Activated CD4-positive, alpha-beta T cell treated with anti-CD3 and anti-CD28 coated beads for 24 hours (primary cell): ENCODE measurements at regions not wholly inside any gene's neighbourhood (a gene's known extent, or its start where the extent isn't known, plus 50 kb on each side); places are given as distances from the start of the nearest gene placed in this dataset.
"Not testable (repeated sequence)": the region's sequence is repeated elsewhere in the genome, so short reads cannot be mapped to it uniquely, and the experiment has no call there.

Source experiments
- DNase-seq, 2 donors: peaks; one replicate each; pipeline ENCODE4 v3.0.0-alpha.2; 2020; ENCODE audit warnings: low read depth in 2 of 2

GRCh38 chr7:42722198-42722597 lies 189.7 kb downstream of the C7orf25 start:
- no peak for DNase-seq

DNA sequence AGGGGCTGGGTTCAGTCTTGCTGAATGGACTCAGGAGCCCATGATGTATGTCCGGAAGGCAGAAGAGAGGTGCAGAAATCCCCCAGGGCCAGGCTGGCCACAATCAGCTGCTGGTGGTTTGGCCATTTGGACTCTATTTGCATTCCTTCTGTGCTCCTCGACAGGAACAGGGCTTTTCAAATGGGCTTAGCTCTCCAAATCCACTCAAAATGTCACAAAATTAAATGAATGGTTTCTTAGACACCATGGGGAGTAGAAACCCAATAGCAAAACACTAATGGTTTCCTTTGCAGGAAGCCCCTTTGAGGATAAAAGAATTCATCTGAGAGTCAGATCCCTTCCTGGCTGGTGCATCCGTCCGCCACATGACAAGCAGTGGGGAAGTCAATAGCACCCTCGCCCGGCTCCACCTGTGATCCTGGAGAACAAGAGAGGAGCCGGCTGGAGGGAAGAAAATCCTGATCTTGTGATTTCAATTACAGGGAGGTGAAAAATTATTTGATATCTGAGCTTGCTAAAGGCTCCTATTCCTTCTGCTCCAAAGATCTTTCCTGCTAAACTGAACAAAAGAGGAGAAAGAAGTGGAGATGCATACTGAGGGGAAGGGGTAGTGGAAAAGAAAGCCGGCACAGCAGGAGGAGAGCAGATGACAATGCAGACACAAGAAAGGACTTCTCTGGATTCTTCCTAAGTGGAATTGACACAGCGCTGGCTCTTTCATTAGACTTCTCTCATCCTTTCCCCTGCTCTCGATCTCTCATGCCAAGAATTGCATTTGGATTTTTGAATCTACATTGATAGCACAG lies 190.7 kb downstream of the C7orf25 start:
- DNase-seq, result no peak

GRCh38 chr7:42720012-42720411 lies 191.9 kb downstream of the C7orf25 start:
- DNase-seq, result no peak

- DNase-seq, result not testable (repeated sequence)
Measured at GRCh38 chr7:42718466-42718865, 193.4 kb downstream of the C7orf25 start.

GRCh38 chr7:42714356-42714755 lies 197.5 kb downstream of the C7orf25 start:
- no peak for DNase-seq

- DNase-seq, result no peak
Measured at GRCh38 chr7:42709284-42709683, 202.6 kb downstream of the C7orf25 start.

GRCh38 chr7:42704710-42705109 lies 207.2 kb downstream of the C7orf25 start:
- DNase-seq, result no peak

DNA sequence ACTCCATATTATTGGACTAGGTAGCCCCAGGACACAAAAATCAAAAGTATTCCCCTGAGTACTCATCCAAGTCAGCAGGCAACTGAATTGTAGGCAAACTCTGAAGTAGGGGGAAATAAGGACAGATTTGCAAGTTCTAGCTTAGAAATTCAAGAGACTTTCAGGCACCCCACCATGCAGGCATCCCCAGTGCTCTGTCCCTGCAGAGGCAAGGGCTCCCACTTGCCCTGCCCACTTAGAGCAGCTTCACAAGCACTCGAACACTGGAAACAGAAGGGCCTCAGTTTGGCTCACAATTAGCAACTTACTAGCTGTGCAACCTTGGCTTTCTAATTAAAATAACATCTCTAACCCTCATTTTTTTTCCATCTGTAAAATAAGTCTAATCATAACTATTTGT lies 209.2 kb downstream of the C7orf25 start:
- no peak for DNase-seq

DNA sequence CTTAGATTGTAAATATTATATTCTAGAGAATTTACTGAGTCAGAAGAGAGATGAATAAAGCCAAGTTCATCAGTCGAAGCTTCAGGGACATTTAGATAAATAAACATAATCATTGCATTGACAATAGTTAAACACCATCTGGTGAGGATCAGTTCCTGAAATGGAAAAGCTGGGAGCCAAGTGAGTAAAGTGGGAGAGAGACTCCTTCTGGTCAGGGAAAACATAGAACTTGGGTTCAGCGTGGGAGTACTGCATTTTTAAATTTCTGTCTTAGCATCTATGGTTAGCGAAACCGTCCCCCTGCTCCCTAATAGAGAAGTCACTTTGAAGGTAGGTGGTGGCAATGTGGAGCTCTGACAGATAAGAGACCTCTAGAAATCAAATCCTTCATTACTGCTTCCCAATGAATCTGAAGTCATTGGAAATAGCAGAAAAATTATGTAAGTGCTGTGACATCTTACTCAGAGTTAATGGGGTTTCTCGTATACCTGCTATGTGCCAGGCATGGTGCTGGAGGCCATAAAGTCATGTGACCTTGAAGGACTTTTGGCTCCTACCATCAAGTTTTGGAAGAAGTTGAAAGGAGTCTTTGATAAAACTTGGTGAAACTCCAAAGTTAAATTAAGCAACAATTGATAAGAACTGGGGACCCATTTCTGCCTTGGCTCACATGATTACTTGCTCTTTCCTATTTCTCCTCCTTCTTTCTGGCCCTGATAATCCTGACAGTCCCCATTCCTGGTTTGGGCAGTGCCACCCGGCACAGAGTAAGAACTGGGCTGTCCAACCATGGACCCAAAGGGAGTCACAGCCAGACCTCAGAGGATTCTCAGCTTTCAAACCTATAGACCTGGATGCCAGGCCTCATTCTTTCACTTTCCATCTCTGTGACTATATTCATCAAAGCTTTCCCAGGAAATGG lies 211.2 kb downstream of the C7orf25 start:
- no peak for DNase-seq

DNA sequence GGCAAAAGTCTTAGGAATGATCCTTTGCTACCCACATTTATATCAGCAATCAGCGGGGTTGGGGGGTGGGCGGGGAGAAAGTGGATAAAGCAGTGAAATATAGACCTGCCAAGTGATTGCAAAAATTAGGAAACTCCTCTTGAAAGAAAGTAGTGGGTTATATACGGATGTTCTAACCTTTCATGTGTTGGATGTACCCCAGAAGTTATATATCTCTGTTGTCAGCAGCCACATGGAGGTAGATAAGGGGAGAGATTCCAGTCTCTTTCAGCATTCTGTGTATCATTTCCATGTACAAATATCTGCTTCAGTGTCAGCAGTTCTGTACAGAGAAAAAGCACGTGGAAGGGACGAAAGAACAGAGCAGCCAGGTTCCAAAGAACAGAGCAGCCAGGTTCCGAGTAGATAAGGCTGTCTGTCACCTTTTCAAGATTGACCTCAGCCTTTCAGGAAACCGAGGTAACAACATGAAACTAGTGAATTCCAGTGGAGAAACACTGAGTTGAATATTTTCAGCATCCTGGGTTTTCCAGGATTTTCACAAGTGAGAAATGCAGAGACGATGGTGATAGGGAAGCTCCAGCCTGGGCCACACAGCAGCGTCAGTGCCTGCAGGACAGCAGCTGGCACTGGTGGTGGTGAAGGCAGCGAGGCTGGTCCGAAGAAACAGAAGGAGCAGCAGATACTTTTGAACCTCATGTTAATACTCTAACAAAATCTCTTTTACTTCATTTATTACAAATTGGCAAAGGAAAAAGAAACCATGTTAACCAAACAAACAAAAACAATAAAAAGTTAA lies 212.3 kb downstream of the C7orf25 start:
- DNase-seq, result no peak

DNA sequence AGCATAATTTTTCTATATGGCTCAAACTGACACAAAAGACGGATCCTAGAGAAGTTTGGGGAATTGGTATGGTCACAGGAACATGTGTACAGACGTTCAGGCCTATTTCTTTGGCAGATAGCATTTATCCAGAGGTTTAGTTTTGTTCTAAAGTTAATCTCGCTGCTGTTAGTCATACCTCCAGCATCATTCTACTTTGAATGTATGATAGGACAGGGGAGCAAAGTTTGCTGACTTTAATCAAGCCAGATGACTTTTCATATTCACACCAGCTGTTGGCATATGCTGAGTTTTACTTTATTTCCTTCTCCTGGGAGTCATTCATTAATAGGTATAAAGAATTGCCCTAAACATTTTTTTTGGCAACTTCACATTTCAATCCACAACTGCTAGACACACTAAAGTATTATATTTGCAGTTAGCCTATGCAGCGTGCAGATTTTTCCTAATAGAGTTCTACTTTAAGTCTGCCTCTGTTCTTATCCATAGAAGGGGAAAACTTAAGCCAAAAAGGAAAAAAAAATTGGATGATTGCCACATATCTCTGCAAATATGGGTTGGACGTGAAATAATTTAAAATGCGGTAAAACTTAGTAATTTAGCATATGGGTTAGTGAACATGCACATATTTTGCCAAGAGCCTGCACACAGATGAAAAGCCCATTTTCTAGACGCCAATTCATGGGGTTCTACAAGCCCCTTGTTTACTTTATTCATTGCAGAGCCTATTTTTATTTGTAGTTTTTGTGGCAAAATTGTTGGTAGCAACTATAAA lies 213.1 kb downstream of the C7orf25 start:
- no peak for DNase-seq

GRCh38 chr7:42694894-42695507 lies 216.9 kb downstream of the C7orf25 start:
- DNase-seq, result no peak

- no peak for DNase-seq
Measured at GRCh38 chr7:42693722-42694121, 218.1 kb downstream of the C7orf25 start.

- no peak for DNase-seq
Measured at GRCh38 chr7:42692621-42693020, 219.2 kb downstream of the C7orf25 start.

- no peak for DNase-seq
Measured at GRCh38 chr7:42690794-42691639, 220.9 kb downstream of the C7orf25 start.

DNA sequence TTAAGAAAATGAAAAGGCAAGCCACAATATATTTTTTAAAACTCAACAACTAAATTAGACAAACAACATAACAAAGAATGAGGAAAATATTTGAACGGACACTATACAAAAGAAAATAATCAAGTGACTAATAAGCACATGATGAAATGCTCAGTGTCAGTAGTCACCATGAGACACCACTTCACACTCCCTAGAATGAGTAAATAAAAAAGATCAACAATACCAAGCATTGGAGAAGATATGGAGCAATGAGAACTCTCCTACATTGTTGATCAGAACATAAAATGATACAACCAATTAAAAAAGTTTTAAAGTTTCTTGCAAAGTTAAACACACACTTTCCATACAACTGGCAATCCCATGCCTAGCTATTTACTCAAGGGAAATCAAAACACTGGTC lies 222.2 kb downstream of the C7orf25 start:
- DNase-seq, result no peak

DNA sequence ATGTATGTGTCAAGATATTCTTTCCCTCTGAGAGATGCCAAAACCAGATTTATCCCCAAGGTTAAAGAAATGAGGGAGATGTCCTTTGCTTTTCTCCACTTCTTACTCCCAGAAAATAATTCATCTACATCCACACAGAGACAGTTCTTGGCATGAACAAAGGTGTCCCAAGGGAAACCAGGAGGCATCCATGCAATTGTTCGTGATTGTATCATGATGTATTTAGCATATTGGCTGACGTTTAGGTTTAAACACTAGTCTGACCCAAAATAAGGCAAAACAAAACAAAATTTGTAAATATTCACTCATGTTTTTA lies 223.9 kb downstream of the C7orf25 start:
- DNase-seq, result no peak

DNA sequence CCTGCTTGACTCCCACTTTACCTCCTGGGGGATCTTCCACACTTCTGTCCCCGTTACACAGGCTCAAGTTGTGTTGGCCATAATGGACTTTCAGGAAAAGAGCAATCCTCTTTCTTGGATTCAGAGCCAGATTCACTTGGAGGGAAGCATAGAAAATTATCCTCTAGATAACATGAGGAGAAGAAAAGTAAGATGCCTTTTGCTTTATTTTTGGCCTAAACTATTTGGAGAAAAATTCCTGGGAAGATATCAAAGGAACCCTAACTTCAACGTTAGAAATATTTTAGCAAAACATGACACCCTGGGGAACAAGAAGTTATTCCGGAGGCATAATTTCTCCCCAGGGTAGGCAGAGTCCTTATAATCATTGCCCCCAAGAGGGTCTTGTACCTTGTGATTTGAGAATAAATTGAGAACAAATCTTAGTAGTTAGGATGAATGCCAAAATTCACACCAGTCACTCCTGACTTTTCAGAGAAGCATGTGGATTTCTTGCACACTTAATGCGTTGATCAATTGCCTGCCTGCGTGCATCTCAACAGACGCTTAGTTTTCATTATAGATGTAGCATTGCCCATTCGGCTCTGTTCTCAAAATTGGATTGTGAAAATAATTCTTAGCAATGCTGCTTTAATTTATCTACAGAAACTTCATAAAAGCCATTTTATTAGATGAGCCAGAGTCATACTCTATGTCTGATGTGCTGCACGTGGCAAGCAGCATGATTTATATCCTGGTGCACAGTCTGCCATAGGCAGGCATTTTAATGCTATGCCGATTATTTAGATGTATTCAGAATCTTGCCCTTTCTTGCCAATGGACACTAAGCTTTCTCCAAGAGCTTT lies 224.4 kb downstream of the C7orf25 start:
- DNase-seq, result no peak

- no peak for DNase-seq
Measured at GRCh38 chr7:42686594-42687156, 225.2 kb downstream of the C7orf25 start.
